GM18517 (cell line): ENCODE measurements at regions not wholly inside any gene's neighbourhood (a gene's known extent, or its start where the extent isn't known, plus 50 kb on each side); places are given as distances from the start of the nearest gene placed in this dataset.
"Not testable (repeated sequence)": the region's sequence is repeated elsewhere in the genome, so short reads cannot be mapped to it uniquely, and the experiment has no call there.

Source experiments
- ATAC-seq: cut with Tn5 transposase; IDR thresholded peaks from one replicate; pipeline ENCODE4 v1.9.1; 2021; ENCODE audit warnings: mild to moderate bottlenecking, moderate library complexity; ENCODE audit not compliant: unreplicated experiment

DNA sequence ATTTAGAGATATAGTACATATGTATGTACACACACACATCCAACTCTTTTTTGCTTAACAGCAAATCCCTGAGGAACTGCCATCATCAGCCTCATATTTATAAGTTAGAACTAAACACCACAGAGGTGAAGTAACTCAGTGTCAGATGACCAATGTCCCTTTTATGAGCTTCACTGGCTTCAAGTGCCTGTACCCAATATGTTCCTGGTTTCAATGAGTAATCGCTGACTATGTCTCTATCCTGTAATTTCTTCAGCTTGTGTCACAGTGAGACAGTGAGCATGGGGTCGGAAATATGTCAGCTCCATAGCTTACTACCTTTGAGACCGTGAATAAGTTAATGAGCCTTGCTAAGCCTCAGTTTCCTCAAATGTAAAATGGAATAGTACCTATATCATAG, 136.2 kb upstream of the RASGEF1B start:
- ATAC-seq = no peak

DNA sequence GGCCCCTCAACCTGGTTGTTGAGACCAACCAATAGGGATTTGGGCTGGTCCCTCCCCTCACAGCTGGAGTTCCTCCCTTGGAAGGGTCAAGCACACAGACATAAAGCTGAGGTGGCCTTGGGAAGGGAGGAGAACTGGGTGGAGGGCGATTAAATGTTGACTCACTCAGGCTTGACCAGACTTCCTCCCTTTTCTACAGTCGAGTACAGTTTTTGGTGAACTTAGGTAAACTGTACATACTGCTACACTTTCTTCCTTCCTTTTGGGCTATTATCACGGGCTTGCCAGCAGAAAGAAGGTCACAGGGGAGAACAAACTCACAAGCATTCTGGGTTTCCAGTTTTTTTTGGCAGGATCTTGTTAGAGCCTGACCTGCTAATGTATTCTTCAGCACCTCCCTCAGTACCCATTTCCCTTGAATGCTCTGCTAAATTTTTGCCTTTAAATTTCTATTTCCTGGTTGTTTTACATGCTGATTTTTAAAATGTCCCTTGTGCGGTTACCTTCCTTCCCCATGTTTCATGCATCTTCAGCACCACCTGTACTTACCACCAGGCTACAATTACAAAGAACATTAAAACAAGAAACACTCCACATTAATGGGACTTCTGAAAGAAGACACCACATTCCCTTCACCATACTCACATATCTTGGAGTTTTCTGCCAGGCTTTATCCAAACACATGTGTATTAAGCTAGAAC, 135.2 kb upstream of the RASGEF1B start:
- ATAC-seq = no peak

DNA sequence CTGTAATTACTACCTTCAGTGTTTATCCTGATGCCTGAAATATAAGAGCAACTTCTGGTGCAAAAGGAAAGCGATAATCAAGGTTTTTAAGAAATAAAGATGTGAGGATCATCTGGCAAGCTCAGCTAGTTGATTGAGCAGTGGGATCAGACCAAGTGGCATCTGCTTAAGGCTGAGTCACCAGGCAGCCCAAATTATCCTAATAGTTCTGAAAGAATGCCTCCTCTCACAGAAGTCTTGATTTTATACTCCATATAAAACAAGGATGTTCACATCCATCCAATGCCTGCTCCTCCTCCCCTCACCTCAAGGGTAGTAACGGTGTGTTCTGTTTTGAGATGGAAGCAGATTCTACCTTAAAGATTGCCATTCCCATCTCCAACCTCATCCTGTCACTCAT, 134.5 kb upstream of the RASGEF1B start:
- no peak for ATAC-seq

- no peak for ATAC-seq
Measured at GRCh38 chr4:81605271-81605670, 133.6 kb upstream of the RASGEF1B start.

DNA sequence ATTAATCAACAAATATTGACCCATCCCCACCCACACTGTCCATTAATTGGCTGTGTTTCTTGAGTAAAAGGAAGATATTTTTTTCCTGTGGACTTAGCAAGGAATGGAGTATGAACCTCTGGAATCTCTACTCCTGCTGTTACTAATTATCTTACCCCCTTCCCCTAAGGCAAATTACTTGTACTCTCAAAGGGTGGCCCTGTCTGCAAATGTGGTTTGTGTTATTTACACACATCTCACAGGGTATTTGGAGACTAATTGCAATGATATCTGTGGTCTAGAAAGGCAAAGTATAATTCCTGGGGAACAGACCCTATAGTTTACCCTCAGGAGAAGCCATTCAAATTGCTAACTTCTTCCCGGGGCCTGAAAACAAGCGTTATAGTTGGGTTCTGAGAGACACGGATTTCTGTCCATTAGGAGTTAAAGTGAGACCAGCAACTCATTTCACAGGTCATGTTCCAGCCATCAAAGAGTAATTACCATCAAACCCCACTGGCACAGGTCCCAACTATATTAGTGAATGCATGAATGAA, 133.0 kb upstream of the RASGEF1B start:
- no peak for ATAC-seq

- no peak for ATAC-seq
Measured at GRCh38 chr4:81602854-81603253, 131.1 kb upstream of the RASGEF1B start.

DNA sequence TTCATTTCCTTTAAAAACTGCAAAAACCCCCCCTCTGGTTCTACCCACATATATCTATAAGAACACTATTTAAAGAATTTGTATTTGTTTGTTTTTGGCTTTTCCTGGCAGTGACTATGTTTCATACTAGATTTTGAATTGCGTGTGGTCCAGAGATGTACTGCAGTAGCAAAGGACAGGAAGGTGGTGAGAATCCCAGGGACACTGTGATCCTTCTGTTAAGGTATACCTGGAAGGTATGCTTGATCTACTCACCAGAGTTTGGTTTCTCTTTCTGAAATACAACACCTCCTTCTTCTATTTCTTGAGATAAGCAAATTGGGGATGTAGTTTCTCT, 129.6 kb upstream of the RASGEF1B start:
- no peak for ATAC-seq

DNA sequence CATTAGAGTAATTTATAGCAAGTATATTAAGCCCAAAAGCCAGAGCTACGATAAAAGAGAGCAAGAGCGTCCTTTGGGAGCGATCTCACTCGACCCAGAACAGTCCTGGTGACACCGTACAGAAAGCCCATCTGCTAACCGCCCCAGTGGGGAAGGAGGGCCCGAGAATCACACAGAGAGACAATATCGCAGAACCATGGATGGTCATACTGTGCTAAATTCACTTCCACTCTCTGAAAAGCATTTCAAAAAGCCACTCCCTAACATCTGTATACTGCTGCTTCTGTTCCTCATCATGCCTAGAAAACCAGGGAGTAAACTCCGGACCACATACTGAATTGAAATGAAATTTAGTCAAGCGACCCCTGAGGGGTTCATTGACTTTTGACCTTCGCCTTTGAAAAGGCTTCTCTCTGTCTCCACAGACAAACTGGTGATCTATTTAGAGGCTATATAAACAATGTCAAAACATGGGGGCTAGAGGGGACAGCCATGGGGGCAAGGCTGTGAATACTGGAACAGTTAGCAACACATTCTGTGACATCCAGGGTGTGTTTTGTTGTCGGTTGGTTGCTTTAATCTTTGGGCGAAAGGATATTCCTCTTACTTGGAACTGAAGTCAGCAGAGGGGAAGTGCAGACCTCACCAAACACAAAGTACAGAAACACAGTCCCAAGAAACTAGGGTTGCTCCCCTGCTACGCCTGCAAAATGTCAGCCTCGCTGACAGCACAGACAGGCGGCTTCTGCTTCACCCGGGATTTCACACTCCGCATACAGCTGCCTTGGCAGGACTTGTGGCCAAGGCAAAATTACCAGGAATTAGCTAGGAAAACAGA, 129.0 kb upstream of the RASGEF1B start:
- ATAC-seq = no peak

DNA sequence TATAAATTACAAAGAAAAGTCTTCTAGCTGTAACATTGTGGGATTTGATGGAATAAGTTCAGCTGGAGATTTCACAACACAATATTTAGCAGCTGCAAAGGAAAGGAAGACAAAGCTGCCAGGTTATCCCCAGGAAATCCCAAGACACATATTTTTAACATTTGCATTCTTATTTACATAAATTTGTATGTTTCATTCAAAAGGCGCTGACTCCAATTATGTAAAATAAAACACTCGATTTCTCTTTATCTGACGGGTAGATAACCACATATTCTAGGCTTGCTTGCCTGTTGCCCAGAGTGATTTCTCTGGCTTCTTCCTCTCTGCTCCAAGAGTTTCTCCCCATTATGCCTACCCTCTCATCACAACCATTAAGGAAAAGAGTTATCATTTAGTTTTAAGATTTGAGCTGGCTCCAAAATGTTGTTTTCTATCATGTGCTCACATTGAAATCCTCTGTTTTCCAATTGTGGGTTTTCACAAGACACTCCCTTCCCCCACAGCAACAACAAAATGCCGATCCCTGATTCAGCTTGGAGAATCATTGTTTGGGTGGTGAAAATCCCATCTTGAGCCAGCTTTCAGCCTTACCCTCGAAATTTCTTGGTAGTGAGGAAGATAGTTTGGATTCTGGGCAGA, 128.2 kb upstream of the RASGEF1B start:
- ATAC-seq = no peak

DNA sequence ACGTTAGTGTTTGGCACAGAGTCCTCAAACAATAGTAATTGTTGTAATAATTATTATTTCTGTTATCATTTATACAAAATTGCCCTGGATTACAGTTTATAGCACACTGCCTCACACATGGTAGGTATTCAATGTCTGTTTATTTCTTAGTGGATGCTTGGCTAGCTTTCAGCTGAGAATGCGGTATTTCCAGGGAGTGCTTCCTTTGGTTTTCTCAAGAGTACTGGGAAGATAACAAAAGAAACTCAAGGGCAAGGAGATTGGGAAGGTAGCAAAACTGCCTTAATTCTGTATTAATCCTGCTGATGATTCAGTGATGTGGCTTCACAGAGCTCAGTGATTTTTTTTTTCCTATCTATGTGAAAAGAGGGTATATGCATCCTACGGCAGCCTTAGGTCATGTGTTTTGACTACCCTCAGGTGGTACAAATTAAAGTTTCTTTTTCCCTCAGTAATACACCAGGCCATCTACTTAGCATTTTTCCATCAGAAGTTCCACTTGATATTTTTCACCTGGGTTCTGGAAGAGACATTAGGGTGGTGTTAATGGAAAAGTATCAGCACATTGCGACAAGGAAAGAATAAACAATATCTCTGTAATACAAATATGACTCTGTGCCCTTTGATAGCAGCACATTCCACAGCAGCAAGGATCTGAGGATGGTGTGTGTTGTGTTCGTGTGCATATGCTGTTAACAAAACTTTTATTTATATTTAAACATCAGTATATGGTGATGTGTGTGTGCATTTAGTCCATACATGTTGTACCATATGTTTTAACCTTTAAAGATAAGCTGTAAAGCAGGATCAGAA, 124.3 kb upstream of the RASGEF1B start:
- no peak for ATAC-seq

DNA sequence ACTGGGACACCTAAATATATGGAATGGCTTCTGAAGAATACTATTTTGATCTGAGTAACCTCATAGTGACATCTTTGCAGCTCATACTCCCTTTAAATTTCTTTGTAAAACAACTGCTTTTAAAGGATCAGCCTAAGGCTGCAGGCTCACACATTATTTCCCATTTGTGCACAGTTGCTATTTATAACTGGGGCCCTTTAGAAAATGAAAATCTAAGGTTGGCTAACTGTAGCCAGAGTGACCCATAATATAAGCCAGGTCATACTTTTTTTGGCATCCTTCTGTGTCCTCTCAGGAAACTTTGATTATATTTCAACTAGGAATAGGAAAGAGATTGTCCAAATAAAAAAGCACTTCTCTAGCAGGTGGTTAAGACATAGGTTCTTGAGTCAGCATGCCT, 123.6 kb upstream of the RASGEF1B start:
- ATAC-seq = no peak

DNA sequence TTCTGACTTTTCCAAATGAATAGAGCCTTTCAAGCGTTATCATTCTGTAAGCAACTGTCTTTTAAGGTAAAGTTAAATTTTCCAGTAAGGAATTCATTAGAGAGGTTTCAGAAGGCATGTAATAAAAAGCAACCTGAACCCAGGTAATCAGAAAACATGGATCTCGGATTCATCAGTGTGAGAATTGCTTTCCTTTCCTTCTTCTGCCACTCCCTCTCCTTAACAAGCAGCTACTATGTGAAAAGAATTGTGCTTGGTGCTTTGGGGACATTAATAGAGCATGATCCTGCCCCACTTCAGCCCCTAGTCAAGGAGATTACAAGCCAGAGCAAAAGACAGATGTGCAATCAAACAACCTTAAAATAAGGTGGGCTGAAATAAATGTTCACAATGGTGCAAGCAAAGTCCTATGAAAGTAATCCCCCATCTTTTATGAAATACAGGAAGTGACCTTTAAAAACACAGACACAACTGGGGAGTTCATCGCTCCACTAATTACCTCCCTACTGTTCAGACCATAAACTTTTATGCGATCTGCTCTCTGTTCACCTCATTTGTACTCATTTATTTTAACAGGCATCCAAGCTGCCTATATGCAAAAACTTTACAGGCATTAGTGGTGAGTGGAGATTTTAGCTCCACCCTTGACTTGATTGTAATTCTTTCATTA, 122.9 kb upstream of the RASGEF1B start:
- no peak for ATAC-seq

DNA sequence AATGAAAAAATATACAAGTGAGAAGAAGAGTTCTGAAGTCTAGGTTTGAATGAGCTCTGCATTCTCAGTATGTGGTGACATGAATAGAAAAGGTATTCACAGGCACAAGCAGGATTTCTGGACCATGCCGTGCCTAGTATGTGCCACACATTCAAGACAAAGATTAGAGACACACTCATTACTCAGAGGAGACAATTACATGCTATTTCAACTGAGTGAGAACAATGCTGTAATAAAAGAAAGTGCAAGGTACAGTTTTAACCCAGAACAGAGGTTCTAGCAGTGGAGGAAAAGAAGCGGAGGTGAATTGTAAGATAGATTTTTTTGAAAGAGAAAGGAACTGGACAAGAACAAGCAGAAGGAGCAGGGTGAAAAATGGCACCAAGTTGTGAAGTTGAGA, 121.0 kb upstream of the RASGEF1B start:
- ATAC-seq = no peak

DNA sequence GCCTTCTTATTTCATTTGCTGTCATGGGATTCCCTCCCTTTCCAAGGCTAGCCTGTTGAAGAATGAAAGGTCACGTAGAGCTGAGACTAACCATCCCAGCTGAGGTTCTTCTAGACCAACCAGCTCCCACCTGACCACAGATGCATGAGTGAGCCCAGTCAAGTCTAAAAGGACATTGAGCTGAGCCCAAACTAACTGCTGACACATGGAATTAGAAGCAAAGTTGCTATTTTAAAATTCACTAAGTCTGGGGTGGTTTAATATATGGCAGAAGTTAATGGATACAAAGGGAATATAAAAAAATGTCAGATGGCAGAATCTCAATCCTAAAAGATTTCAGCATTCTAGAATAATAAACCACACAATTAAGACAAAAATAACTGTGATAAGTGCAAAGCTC, 118.9 kb upstream of the RASGEF1B start:
- ATAC-seq = no peak

DNA sequence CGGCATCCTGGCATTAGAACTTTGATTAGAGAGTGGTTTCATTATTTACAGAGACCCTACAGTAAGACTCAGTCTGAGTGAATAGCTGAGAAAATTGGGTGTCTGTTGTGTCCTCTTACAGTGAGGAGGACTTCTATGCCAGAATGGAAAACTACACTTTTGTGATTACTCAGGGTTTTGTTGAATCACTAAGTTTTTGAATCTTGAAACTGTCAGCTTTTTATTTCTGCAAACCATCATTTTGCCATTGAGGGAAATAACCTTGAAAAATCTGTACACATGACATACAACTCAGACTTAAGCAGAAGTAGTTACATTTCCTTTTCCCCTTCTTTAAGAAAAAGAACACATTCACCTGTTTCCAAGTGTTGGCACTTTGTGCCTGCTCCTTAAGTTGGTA, 117.6 kb upstream of the RASGEF1B start:
- no peak for ATAC-seq

DNA sequence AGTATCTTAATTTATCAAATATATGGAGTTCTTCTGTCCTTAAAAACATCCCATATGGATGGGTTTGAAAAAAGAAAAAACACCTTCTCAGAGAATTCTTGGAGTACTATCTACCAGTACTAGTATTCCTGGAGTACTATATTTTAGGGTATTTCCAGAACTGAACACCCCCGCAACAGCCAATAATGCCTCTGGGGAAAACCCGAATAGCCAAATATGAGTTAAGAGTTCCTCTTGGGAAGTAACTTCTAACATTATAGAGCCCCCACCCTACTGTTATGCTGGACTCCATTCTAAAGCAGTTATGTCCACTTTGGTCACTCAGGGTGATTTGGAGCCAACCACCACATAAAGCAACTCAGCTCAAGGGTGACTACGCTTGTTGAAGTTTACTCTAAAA, 115.0 kb upstream of the RASGEF1B start:
- ATAC-seq = no peak

- ATAC-seq = not testable (repeated sequence)
Measured at GRCh38 chr4:81580994-81581374, 109.3 kb upstream of the RASGEF1B start.

- ATAC-seq = no peak
Measured at GRCh38 chr4:81580346-81580993, 108.8 kb upstream of the RASGEF1B start.

GRCh38 chr4:81577392-81577791, 105.7 kb upstream of the RASGEF1B start:
- ATAC-seq = no peak

- ATAC-seq = no peak
Measured at GRCh38 chr4:81574991-81575390, 103.3 kb upstream of the RASGEF1B start.
